ENCODE measurements at regions not wholly inside any gene's neighbourhood (a gene's known extent, or its start where the extent isn't known, plus 50 kb on each side); places are given as distances from the start of the nearest gene placed in this dataset.
A peak's percentile ranks its signal among the peaks of the same experiment; 100 is the strongest.

- no peak for DNase-seq
These were observed 49.7 kb downstream of the KLF12 start for GRCh38 chr13:74084375-74084935.

GRCh38 chr13:74082741-74083160 lies 51.5 kb downstream of the KLF12 start:
- no peak for DNase-seq

GRCh38 chr13:74080762-74081161 lies 53.4 kb downstream of the KLF12 start:
- no peak for DNase-seq

- DNase-seq = no peak
These were observed 56.4 kb downstream of the KLF12 start for GRCh38 chr13:74077792-74078191.

- no peak for DNase-seq
These were observed 56.8 kb downstream of the KLF12 start for GRCh38 chr13:74077375-74077774.

GRCh38 chr13:74074723-74075122 lies 59.5 kb downstream of the KLF12 start:
- DNase-seq = no peak

GRCh38 chr13:74073274-74073673 lies 60.9 kb downstream of the KLF12 start:
- DNase-seq = no peak

- no peak for DNase-seq
These were observed 63.7 kb downstream of the KLF12 start for GRCh38 chr13:74070513-74070912.

- no peak for DNase-seq
These were observed 64.1 kb downstream of the KLF12 start for GRCh38 chr13:74070065-74070464.

GRCh38 chr13:74068471-74068870 lies 65.7 kb downstream of the KLF12 start:
- no peak for DNase-seq

- DNase-seq = no peak
These were observed 66.4 kb downstream of the KLF12 start for GRCh38 chr13:74067818-74068217.

- no peak for DNase-seq
These were observed 67.3 kb downstream of the KLF12 start for GRCh38 chr13:74066937-74067336.

- no peak for DNase-seq
These were observed 69.3 kb downstream of the KLF12 start for GRCh38 chr13:74064805-74065312.

- DNase-seq = no peak
These were observed 70.6 kb downstream of the KLF12 start for GRCh38 chr13:74063533-74064100.

GRCh38 chr13:74062933-74063332 lies 71.3 kb downstream of the KLF12 start:
- no peak for DNase-seq

GRCh38 chr13:74061926-74062595 lies 72.1 kb downstream of the KLF12 start:
- no peak for DNase-seq

- peak; percentile 88 for DNase-seq
These were observed 77.2 kb downstream of the KLF12 start for GRCh38 chr13:74056801-74057542.

- no peak for DNase-seq
These were observed 81.7 kb downstream of the KLF12 start for GRCh38 chr13:74052402-74052928.

- DNase-seq = no peak
These were observed 85.4 kb downstream of the KLF12 start for GRCh38 chr13:74048756-74049155.

- DNase-seq = no peak
These were observed 86.1 kb downstream of the KLF12 start for GRCh38 chr13:74047931-74048600.

- no peak for DNase-seq
These were observed 87.8 kb downstream of the KLF12 start for GRCh38 chr13:74046431-74046830.

- DNase-seq = no peak
These were observed 88.6 kb downstream of the KLF12 start for GRCh38 chr13:74045583-74045982.

- DNase-seq = no peak
These were observed 91.0 kb downstream of the KLF12 start for GRCh38 chr13:74043237-74043636.
